GM18909 (cell line): ENCODE measurements at regions not wholly inside any gene's neighbourhood (a gene's known extent, or its start where the extent isn't known, plus 50 kb on each side); places are given as distances from the start of the nearest gene placed in this dataset.

Source experiments
- ATAC-seq: cut with Tn5 transposase; IDR thresholded peaks from one replicate; pipeline ENCODE4 v1.9.1; 2021; ENCODE audit warnings: mild to moderate bottlenecking; ENCODE audit not compliant: unreplicated experiment, poor library complexity

DNA sequence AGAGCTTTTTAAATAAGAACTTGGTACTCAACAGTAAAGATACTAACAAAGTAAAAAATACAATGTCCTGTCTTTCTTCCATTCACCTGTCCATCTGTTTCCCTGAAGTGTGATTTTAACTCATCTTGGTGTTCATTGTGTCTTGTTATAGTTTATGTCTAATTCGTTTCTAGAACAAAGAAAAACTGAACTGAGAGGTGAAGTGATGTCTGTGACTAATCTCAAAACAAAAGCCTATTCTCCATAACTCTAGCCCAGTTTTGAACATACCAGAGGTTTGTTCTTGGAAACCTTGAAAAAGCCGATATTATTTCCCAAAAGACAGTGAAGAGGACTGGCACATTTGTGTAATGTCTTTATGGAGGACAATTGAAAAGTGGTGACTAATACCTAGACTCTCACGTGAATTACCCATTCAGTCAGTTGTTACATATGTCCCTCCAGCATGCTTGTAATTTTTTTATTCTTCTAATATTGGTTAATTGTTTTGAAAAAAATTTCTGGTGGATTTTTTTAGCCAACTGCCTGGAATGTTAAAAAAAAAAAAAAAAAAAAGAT, 725.8 kb downstream of the SATB2 start:
- no peak for ATAC-seq

DNA sequence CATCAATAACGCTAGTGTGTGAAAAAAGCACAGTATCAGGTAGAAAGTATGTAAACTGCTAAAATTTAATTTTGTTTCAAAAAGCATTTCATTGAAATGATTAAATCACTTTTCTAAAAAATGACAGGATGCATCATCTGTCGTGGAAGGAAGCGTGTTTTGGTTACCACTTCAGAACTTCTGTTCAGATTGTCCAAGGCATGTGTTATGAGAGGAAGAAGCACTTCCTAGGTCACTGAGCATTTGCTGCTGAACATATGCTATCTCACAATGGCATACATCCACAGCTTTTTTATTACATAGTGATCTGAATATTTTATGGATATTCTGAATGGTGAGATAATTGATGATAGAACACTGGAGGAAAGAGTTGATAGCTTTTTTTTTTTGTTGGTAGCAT, 737.5 kb downstream of the SATB2 start:
- ATAC-seq: no peak

DNA sequence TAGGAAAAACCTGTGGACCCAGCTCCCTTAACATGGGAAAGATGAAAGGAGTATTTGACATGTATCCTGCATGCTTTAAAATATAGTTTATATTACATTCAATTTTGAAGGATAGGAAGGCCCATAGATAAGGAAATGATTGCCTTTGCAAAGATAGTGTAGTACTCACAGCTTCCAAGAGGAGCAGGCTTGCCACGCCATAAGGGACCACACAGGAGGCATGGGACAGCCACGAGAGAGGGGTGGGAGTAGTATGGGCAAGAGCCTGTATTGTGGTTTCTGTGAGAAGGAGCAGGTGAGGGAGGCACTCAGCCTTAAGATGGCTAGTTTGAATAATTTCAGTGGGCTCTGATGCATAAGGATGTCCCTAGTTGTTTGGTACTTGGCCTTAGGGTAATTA, 740.3 kb downstream of the SATB2 start:
- no peak for ATAC-seq

DNA sequence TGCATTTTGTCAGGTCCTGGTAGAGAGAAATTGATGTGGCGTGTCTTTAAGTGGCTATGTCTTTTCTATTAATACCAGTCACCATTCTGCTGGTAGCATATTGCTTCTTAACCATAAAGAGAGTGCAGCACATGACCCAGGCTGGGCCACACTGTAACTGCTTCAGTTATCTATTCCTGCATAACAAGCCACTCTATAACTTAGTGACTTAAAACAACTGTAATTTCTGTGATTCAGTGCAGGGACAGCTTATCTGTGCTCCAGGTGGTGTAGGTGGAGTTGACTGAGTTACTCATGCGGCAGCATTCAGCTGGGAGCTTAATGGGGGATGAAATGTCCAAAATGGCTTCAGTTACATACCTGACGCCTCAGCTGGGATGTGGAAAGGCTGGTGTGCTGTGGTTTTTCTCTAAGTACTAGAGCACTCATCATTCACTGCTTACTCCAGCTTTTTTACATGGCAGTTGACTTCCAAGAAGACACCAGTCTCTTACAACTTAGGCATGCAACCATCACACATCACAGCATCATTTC, 742.4 kb downstream of the SATB2 start:
- no peak for ATAC-seq

DNA sequence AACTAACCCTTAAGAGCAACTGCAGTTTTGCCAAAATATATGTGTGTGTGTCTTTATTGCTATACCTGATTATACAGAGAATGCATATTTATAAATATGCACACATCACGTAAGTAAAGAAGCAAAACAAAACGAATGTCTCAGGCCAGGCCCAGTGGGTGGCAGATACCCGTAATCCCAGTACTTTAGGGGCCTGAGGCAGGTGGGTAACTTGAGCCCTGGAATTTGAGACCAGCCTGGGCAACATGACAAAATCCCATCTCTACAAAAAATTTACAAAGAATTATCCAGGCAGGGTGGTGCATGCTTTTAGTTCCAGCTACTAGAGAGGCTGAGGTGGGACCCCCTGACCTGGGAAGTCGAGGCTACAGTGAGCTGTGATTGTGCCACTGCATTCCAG, 745.3 kb downstream of the SATB2 start:
- ATAC-seq: no peak

DNA sequence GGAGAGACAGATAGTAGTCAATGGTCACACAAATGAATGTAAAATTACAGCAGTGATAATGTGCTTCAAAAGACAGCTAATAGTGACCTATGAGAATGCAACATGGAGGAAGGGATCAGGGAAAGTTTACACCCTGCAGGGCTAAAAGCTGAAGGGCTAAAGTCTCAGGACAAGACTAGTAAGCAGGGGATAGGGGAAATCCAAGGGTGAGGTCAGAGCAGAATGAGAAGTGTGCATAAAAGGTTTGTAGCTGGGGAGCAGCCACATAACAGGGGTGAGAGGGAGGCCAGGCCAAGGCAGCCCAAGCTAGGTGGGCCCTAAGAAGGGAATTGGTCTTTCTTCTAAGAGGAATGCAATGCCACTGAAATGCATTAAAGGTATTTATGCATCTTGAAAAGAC, 746.3 kb downstream of the SATB2 start:
- no peak for ATAC-seq

DNA sequence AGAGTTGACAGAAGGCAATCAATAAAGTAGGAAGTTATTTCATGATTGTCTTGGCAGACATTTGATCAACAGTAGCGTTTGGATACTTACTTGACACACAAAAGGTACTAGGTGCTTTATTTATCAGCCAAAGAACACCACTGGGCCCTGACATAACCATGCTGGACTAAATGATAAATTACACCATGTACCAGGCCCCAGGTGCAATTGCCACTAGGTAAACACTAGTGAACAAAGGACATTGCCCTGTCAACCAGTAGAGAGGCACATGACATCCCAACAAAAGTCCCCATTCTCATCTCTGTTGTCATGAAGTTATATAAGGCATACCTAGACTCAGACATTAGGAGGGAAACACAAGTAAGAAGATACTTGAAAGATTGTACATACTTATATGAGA, 747.2 kb downstream of the SATB2 start:
- no peak for ATAC-seq

DNA sequence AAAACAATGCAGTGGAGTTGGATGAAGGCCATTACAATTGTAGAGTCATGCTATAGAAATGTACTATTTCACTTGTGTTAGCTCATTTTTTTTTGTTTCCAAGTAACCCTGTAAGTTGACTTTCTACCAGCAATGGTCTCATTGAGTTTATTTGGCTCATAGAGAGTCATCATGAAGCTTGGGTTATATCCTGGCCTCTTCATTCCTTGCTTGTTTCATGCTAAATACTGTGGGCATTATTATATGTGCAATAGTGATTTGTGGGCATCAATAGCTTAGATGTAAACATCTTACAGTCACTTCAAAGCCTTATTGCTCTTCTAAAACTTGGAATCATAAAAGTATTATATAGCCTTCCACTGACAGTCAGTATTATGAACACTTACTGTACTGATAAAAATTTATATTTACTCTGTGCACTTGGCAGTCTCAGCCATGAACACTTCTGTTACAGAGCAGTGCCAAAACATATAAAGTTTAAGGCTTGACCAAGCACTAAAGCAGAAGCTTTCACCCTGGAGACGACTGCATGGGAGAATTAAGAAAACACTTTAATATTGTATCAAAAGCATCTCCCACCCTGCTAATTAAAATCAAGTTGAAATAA, 751.2 kb downstream of the SATB2 start:
- ATAC-seq: no peak

DNA sequence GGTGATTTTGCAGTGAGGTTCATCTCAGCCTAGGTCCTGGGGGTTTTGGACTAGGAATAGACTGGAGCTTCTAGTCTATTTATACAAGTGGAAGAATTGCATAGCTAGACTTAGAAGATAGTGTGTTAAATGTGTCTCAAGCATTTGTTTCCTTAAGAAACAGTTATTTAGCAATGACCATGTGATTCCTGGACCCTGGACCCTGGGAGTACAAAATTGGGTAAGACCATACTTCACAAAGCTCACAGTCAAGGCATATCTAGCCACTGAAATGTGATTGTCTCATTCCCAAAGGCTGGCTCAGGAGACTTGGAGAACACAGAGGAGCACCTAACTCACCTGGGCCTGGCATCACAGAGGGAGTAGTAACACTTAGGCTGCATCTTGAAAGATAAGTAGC, 754.5 kb downstream of the SATB2 start:
- ATAC-seq: no peak

DNA sequence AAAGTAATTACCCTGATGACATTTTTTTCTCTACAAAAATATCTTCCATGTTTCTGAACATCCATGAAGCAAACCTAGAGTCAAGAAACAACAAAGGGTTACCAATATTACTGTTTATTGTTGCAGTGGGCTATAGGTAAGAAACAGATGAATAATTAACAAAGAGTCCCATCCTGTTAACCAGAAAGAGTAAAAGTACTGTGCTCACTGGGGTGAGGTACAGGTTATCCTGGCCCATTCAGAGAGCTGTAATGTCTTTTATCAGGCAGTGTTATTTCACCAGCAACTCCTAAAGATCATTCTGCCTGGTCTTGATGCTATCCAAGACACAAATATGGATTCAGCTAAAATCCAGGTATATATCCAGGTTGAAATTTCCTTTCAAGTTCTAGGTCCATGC, 754.9 kb downstream of the SATB2 start:
- no peak for ATAC-seq

DNA sequence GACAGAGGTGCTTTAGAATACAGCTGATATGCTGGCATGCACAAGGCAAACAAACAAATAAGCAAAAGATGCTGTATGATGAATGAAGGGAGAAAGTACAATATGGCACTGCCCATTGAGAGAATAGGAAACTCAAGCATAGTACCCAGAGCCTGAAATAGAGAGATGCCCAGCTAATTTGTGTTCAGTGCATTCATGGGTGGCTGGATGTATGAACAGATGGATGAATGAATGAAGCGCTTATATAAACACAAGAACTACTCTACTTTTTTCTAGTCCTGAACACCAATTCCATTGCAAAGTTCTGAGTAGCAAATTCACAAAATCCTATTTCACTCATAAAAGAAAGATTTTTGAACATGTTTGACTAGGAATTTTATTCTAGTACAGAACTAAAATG, 756.3 kb downstream of the SATB2 start:
- ATAC-seq: no peak

DNA sequence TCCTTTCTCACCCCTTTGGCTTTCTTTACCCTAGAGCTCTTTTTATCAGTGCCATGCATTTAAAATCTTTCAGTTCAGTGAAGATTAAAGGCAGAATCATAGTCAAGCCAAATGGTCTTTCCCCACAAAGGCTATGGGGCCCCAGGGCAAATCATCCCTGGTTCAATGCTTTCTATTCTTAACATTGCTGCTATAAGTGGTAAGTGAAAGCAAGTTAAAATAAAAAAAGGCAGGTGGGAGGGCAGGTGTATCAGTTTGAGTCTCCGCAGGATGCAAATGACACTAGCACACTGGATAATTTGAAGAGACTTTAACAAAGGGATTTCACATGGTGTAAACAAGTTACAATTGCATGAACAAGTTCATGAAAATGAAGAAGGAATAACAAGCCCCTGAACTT, 757.4 kb downstream of the SATB2 start:
- ATAC-seq: no peak

DNA sequence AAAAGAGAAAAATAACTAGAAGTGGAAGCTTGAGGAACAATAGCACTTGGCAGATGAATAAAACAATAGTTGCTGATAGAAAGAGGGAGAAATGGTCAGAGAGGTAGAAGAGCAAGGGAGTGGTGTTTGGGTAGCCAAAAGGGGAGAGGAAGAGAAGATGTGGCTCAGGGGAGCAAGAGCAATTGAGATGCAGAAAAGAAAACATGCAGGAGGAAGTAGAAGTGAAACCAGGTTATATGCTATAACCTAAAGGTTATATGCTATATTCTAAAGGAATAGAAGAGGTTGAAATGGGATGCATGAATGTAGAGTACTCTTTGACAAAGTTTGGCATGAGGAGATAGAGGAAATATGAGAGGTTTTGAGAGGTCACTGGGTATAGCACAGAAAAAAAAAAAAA, 759.5 kb downstream of the SATB2 start:
- ATAC-seq: no peak

DNA sequence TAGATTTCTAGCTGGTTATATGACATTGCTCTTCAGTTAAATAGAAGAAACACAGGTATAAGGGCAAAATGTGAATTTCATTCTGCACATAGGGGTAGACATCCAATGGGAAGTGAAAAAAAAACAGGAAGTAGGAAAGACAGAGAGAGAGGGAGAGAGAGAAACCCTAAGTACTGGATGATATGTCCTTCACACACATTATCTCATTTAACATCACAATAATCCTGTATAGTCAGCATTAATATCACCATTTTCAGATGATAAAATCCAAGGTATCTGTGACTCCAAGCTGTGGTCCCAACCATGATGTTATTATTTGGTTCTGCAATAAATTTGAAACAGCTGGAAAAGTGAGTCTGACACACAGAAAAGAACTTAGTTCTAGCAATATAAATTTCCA, 759.9 kb downstream of the SATB2 start:
- no peak for ATAC-seq

DNA sequence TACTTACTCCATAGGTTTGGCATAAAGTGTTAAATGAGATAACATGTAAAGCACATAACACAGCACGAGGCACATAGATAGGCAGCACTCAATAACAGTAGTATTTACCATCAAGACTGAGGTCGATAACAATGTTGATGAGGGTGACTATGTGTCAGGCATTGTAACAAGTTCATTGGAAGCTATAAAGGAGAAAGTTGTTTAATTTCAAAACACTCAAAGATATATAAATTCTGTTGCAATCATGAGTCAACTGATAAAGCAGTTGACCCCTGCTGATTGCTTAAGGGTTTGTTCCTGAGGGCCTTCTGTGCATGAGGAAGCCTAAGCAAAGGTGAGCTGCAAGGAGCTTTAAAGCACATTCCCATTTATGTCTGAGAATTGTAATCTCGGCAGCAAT, 760.5 kb downstream of the SATB2 start:
- ATAC-seq: no peak

DNA sequence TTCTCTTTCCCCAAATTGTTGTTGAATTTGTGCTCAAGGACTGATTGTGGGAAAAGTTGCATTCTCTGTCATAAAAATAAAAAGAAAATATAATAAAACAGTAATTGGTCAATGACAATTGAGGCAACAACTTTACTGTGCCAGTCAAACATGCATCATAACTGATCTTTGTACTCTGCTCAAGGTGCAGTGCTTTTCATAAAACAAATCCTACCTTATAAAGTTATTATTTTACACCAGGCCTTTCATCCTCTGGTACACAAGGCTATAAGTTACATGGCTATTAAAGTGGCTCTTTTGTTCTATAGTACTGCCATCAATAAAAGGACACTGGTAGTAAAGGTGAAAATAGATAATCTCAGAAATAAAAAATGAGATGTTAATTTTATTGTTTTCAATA, 761.9 kb downstream of the SATB2 start:
- no peak for ATAC-seq

DNA sequence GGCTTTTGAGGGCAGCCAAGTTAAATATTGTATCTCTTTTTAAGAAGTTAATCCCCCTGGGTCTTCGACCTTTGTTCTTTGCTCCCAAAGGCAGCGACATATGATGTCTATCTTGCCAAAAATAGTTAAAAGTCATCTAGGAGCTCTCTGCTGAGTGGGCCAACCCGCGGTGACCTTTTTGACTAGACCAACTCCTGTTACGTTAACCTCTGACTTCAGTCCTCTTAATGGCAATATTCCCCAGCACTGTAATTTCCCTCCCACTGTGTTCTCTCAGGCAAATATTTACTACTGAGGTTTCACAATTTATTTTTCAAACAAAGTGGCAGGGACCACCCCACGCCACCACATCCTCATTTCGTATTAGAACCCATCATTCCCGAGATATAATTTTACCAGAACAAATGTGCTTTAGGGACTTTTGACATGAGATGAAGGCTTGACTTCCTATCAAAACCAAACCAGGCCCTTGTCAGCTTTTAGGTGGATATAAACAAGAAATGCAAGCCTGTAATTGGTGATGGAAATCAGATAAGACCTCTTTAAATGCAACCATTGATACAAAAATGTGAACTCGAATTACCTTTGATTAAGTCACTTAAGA, 764.7 kb downstream of the SATB2 start:
- no peak for ATAC-seq

DNA sequence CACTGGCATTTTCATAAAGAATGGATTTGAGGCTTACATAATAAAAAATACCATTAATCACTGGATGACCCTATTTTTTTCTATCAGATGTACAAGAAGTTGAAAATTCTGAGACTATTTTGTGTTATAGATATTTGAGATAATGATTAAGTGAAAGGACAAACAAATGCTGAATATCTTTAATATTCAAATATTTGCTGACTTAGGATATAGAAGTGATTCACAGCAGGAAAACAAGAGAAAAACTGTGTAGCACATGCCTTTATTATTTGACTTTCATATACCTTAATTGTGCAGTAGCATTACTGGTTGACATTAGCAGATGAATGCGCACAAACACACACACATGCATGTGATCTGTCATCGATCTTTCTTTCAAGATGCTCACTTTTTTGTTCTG, 766.5 kb downstream of the SATB2 start:
- no peak for ATAC-seq

DNA sequence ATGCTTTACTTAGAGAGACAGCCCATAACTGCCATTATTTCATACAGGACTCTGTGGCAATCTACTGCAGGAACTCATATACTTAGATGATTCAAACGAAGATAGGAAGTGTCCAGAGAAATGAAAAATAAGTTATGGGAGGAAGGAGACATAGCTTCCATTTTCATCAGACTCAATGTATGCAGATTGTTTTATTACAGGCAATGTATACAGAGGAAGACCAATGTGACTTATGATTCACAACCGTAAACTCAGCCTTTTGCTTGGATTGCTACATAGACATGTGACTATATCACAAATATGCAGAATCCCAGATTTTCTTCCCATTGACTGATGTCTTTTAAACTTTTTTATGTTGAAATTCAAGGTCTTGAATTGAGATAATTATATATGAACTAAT, 793.4 kb downstream of the SATB2 start:
- no peak for ATAC-seq

DNA sequence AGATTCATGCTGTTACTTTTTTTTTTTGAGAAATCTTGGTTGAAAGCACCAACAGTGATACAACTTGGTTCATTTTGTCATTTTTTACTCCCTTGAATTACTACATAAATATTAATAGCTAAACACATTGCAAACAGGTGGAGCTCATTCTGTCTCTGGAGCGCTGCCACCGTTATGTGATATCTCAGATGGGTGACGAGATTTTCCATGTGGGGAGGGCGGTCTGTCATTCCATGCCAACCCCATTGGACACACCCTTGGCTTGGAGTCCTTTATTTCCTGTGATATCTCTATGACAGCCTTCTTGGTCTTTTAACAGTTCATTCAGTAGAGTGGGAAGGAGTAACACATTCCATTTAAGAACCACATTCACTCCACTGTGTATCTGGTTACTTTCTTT, 794.8 kb downstream of the SATB2 start:
- ATAC-seq: no peak

DNA sequence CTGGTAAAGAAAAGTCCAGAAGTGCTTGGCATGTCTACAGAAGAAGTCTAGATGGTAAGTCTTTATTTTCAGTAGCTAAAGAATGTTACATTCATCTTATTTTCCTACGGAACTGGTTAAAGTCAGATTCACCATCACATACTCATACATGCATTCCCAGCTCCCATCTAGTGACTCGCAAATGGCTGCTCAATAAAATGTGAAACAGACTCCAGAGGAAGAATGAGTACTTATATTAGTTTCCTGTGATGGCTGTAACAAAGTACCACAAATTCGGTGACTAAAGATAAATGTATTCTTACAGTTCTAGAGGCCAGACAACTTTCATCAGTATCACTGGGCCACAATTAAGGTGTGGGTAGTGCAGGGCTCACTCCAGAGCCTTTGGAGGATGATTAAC, 797.2 kb downstream of the SATB2 start:
- ATAC-seq: no peak
